GM21737 (cell line): ENCODE measurements at regions not wholly inside any gene's neighbourhood (a gene's known extent, or its start where the extent isn't known, plus 50 kb on each side); places are given as distances from the start of the nearest gene placed in this dataset.
A peak's percentile ranks its signal among the peaks of the same experiment; 100 is the strongest.
"Not testable (repeated sequence)": the region's sequence is repeated elsewhere in the genome, so short reads cannot be mapped to it uniquely, and the experiment has no call there.

Source experiments
- ATAC-seq: cut with Tn5 transposase; IDR thresholded peaks from one replicate; pipeline ENCODE4 v1.9.1; 2021; ENCODE audit warnings: mild to moderate bottlenecking, moderate library complexity; ENCODE audit not compliant: unreplicated experiment

- not testable (repeated sequence) for ATAC-seq
Measured at GRCh38 chr5:93682471-93683404, 58.7 kb downstream of the POU5F2 start.

- ATAC-seq = no peak
Measured at GRCh38 chr5:93681432-93681831, 60.0 kb downstream of the POU5F2 start.

GRCh38 chr5:93677359-93677891, 64.0 kb downstream of the POU5F2 start:
- no peak for ATAC-seq

- ATAC-seq = no peak
Measured at GRCh38 chr5:93676704-93677103, 64.7 kb downstream of the POU5F2 start.

GRCh38 chr5:93675460-93676450, 65.6 kb downstream of the POU5F2 start:
- peak; percentile 64 for ATAC-seq

- peak; percentile 66 for ATAC-seq
Measured at GRCh38 chr5:93674866-93675459, 66.4 kb downstream of the POU5F2 start.

- ATAC-seq = no peak
Measured at GRCh38 chr5:93674138-93674537, 67.3 kb downstream of the POU5F2 start.

GRCh38 chr5:93673316-93673954, 68.0 kb downstream of the POU5F2 start:
- ATAC-seq = no peak

GRCh38 chr5:93665648-93666047, 75.8 kb downstream of the POU5F2 start:
- ATAC-seq = no peak

GRCh38 chr5:93660677-93661076, 77.7 kb downstream of the NR2F1 start:
- ATAC-seq = no peak

GRCh38 chr5:93658044-93658443, 75.0 kb downstream of the NR2F1 start:
- no peak for ATAC-seq

GRCh38 chr5:93654676-93655075, 71.7 kb downstream of the NR2F1 start:
- no peak for ATAC-seq

- no peak for ATAC-seq
Measured at GRCh38 chr5:93653716-93654115, 70.7 kb downstream of the NR2F1 start.

- no peak for ATAC-seq
Measured at GRCh38 chr5:93649234-93649900, 66.3 kb downstream of the NR2F1 start.

GRCh38 chr5:93644760-93645159, 61.7 kb downstream of the NR2F1 start:
- no peak for ATAC-seq
